ENCODE measurements at regions not wholly inside any gene's neighbourhood (a gene's known extent, or its start where the extent isn't known, plus 50 kb on each side); places are given as distances from the start of the nearest gene placed in this dataset.

DNA sequence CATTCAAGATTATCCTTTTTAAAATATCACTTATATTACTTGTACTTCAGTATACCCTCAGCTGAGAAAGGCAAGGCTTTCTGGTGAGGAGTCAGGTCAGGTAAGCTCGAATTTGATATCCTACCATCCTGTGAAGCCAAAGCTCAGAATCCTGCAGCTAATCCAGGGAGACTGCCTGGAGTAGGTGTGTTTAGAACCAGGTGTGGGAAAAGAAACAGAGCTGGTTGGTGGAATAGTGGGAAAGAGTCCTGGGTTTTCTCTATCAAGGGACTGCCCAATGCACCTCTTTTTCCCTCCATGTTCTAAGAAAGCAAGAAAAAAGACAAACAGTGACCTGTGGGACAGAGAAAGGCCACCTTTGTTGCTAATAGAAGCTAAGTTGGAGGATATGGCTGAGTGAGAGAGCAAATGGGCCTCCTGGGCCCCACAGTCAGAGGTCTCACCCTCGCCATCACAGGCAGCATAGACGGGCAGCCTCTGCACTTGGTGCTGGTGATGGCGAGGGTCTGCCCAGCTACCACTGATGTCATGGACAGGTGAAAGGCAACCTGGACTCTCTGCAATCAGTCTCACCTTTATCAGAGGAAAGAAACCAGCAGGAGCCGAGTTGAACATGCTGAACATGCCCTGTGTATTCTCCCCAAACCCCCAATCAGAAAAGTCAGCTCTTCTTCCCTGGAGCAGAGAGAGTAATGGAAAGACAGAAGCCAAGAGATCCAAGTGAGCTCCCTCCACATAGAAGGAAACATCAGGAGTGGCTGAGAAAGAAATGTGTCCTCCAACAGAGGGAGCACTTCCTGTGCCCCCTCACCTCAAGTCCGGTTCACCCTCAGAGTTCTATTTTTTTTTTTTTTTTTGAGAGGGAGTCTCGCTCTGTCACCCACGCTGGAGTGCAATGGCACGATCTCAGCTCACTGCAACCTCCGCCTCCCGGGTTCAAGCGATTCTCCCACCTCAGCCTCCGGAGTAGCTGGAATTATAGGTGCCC lies 491.3 kb downstream of the BUD13 start:
- DNase-seq = no peak

DNA sequence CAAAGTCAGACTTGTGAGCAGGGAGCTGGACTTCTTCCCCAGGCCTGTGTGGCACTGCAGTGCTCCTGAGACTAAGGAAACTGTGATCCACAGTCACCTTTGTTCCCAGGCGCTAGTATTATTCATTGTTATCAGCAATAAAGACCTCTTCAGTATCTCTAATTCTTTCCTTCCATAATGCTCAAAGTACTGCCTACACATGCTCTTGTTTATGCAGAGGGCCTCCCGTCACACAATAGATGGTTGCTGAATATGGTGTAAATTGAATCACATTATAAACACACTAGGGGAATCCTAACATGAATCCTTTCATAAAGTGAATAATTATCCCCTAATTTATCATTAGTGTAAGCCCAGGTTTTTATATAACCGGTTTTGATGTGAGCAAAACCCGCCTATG lies 493.3 kb downstream of the BUD13 start:
- no peak for DNase-seq

- no peak for DNase-seq
Measured at GRCh38 chr11:116278076-116278475, 494.7 kb downstream of the BUD13 start.

DNA sequence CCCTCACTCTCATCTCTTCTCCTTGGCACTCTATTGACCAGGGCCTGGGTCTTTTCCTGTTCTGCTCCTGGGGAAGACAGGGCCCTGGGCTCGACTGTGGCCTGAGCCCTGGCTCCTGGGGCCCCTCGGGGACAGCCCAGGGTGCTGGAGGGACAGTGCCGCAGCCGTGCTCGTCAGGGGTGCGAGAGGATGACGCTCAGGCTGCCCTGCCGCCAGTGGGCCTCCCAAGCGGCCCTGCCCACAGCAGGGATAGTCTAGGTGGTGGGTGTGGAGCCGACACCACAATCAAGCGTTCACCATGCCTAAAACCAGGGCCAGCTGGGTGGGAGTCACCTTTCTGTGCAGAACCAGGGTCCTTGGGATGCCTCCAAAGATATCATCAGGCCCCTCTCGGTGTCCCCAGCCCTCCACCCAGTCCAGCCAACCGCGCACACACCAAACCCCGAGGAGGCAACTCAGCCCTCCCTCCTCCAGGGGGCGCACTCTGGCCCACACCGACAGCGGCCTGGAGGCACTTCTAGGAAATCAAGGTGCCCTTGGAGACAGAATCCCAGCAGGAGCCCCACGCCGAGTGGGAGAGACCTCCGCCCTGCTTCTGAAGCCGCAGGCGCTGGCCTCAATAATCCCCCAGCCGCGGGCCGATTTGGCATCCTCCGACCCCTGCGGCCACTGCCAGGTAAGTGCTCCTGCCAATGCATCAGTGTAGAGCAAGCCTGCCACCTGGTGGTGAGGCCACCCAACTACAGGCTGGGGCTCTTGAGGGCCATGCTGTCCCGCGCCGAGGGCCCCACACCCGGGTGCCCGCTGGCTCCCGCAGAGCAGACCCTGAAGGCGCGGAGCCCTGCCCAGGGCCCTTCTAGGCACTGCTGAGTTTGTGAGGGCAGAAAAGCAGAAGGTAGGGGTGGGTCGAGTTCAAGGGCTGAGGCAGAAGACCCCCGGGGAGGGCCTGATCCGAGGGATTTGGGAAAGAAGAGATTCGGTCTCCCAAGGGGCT lies 496.4 kb downstream of the BUD13 start:
- DNase-seq = peak; percentile 78 to 88 (median 84)

DNA sequence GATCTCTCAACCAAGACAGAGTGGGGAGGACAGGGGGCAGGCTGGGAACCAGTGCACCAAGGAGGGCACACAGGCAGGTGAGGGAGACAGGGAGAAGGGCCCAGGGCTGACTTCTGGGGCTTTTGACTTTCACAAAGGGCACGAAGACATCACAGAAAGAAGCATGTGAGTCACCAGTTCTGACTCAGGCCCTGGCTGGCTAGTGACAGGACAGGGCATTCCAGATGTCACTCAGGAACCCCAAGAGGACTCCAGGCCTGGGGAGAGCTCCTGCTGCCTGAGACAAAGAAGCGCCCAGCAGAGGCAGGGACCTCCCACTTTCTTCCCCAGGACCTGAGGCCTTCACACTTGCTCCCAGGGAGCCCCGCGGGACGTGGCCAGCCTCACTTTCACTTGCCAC lies 497.2 kb downstream of the BUD13 start:
- peak in 2 of 4 experiments; percentile 8 to 10 for DNase-seq

GRCh38 chr11:116274521-116274920 lies 498.3 kb downstream of the BUD13 start:
- DNase-seq = no peak

DNA sequence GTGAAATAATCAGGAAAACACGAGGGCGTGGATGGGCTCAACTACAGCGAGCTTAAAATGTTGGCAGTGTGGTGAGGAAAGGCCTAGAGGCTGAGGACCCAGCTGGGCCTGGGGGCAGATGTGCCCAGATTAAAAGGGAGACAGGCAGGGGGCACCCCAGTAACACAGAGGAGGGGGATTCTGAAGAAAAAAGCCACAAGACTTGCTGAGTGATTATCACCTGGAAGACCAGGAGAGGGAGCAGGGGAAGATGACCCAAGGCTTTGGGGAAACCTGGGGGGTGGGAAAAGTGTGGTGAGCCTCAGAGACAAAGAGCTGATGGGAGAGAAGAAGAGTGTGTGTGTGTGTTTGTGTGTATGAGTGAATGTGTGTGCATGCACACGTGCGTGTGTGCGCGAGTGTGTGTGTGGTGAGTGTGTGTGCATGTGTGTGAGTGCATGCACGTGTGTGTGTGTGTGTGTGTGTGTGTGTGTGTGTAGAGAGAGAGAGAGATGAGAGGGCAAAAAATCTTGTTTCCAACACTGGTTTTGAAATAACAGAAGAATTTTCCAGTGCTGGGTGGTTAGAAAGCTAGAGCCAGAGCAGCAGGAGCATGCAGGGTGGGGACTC lies 500.5 kb downstream of the BUD13 start:
- DNase-seq = no peak

GRCh38 chr11:116271479-116271878 lies 501.3 kb downstream of the BUD13 start:
- no peak for DNase-seq

- DNase-seq = no peak
Measured at GRCh38 chr11:116267146-116267545, 505.6 kb downstream of the BUD13 start.

DNA sequence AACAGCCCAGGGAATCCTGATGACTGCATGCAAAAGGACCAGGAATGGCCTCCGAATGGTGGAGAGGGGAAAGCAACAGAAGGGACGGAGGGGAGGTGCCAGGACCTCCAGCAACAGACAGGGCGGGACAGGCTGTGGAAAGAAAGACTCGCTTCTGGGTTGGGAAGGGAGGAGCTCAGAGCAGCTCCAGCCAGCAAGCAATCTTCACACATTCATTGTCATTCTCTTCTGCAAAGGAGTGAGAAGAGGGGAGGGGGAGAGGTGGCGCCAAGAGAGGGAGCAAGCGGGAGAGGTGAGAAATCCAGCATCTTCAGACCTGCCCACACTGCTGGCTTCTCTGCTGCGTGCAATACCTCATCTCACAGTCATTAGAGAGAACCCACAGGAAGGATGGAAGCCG lies 509.0 kb downstream of the BUD13 start:
- no peak for DNase-seq

DNA sequence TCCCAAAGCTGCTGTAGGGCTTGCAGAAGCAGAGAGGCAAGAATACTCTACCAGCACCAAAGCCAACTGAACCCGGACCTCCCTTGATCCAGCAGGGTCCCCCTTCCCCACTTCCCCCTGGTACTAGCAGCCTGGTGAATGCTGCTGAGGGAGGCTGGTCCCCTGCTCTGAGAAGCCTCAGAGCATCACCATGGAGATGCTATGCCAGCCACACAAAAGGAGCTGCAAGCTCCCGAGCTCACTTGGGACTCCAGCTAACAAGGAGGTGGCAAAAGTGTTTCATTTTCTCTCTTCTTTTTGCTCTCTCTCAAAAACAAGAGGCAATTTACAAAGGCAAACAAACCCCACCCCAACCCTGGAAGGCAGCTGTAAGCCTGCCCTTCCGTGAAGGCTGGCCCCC lies 509.8 kb downstream of the BUD13 start:
- no peak for DNase-seq

- DNase-seq = no peak
Measured at GRCh38 chr11:116262370-116262769, 510.4 kb downstream of the BUD13 start.

GRCh38 chr11:116261606-116262005 lies 511.2 kb downstream of the BUD13 start:
- DNase-seq = no peak

DNA sequence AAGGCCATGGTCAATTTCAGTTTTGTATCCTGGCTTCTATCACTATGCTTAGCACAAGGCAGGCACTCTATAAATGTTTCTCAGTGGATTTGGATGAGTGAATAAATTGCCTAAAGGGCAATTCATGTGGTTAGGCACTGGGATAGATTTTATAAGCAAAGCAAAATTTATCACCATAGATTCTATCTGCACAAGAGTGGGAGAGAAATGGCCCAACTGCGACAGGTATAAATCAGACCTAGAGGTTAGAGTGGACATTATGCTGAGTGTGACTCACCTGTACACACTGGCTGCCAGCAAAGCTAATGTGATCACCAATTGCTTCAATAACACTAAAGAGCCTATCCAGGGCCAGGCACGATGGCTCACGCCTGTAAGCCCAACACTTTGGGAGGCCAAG lies 514.0 kb downstream of the BUD13 start:
- DNase-seq = no peak

DNA sequence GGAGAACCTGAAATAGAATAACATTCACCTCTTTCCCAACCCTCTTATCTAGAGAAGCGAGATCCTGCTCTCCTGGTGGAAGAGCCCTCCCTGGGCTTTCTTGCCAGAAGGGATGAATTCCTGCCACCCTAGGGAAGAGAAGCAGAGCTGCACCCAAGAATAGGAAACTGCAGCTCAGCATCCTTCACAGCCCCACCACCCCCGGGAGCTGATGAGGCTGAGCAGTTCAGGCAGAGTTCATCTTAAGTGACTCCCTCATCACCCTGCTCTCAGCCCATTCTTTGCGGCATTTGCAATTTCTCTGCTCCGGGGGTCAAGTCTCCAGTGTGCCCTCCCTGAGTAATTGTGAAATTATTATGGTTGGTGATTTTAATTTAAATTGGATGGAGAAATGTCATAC lies 514.9 kb downstream of the BUD13 start:
- no peak for DNase-seq

- DNase-seq = peak in 2 of 4 experiments; percentile 8 to 17
Measured at GRCh38 chr11:116257092-116257491, 515.7 kb downstream of the BUD13 start.

DNA sequence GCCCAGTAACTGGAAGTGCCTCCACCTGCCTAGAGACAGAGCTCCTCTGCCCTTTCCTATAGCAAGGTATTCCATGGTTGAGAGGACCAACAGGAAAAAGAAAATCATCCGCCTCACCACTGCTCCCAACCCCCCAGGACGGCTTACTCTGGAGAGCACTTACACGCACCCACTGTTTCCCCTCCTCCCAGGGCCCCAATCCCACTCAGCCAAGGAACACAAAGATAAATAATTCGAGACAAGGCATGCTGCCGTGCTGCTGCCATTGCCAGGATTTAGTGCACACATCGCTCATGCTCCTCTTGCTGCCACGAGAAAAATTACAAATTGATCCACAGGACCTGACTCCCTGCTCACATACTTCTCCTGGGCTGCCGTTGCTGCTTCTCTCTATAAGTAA lies 516.6 kb downstream of the BUD13 start:
- no peak for DNase-seq

DNA sequence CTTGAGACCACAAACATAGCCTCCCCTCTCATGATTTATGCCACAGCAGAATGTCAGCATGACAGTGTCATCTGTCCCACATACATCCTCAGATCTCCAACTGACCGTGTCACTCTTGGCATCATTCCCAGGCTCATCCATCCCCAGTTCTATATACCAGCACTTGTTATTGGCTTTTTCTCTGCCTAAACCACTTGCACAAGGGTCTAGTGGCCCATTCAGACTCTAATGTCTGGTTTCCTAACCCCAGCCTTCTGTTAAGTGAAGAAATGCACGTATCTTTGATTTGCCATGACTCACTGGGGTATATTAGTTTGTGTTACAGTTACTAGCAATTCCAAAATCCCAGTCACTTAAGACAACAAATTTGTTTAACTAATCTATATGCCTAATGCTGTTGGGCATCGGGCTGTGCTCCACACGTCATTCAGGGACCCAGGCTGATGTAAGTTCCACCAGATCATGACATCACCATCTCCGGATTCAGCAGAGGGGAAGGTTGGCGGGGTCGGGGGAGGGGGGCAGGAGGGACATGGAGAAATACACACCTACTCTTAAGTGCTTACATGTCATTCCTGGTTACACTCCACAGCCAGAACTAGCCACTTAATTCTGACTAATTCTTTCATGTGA lies 517.4 kb downstream of the BUD13 start:
- DNase-seq = no peak

- DNase-seq = no peak
Measured at GRCh38 chr11:116250155-116250554, 522.6 kb downstream of the BUD13 start.

DNA sequence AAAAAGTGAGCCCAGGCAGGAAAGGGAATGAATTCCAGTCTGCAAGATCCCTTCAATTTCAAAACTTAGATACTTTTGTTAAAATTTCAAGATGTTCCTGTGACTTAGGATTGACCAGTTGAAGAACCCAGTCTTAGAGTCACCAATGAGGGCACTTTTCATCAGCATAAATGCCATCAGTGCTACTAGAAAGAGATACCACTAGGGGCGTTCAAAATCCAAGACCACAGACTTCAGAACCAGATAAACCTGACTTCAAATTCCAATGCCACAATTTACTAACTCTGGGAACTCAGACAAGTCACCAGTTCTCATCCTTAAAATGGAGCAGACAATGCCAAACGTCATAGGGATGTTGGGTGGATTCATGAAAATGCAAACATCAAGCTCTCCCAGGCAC lies 523.2 kb downstream of the BUD13 start:
- no peak for DNase-seq

GRCh38 chr11:116244889-116245288 lies 527.9 kb downstream of the BUD13 start:
- DNase-seq = no peak

DNA sequence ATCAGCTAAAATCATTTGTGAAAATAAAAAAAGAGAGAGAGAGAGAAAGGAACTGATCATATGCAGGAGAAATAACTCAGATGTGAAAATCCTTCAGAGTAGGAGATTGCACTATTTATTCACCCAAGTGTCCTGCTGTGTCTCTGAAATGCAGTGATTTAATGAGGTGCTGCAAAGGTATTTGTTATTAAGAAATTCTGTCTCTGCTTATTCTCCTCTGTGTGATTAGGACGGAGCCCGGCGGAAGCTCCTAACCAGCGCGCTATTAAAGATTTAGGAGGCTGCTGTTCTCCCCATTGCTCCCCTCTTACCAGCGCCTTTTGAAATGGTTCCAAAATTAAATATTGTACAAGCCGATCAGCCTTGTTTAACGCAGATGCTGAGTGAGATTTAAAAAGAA lies 528.3 kb downstream of the BUD13 start:
- no peak for DNase-seq

Measured in suppressor macrophage (primary cell).